ENCODE measurements at regions not wholly inside any gene's neighbourhood (a gene's known extent, or its start where the extent isn't known, plus 50 kb on each side); places are given as distances from the start of the nearest gene placed in this dataset.

- H3K4me1 ChIP-seq (ENCODE audit: insufficient read depth, low read length), result peaks cover 50% of the 10 kb centered on the region
- CTCF ChIA-PET, result no interaction called here
- no peaks in the 10 kb centered on the region for H3K79me2 ChIP-seq (ENCODE audit: low read length)
- H3K4me3 ChIP-seq (ENCODE audit: low read length), result no peak overlapping the region
- no peak overlapping the region for H2AFZ ChIP-seq (ENCODE audit: low read length)
- no peaks in the 10 kb centered on the region for H3K9me2 ChIP-seq (replicated peaks; ENCODE audit: low read length)
- TF ChIP-seq EZH2 (IDR thresholded peaks at IDR 0.05; ENCODE audit: low read length, unreplicated experiment) (no peak), CTCF (conservative IDR thresholded peaks at IDR 0.05; ENCODE audit: low read depth, low read length) (no peak)
- no peaks in the 10 kb centered on the region for H3K9me3 ChIP-seq (ENCODE audit: low read length)
- H3K27ac ChIP-seq (ENCODE audit: low read length), result peak overlapping the region; percentile 88
- H3F3A ChIP-seq (ENCODE audit: low read length, unreplicated experiment), result no peaks in the 10 kb centered on the region
- no TSS peak for BruUV-seq (replicated peaks)
- peak overlapping the region; percentile 61 for H3K9ac ChIP-seq (ENCODE audit: low read length)
- H4K20me1 ChIP-seq (ENCODE audit: low read length), result no peaks in the 10 kb centered on the region
- no peak for ATAC-seq
- intact Hi-C loops (cut with micrococcal nuclease), result loop anchor here (2.0 to 5.0 kb wide), 3 partner anchors 224 to 361 kb away; no protein-coding TSS in a partner anchor
- no peaks in the 10 kb centered on the region for H3K36me3 ChIP-seq (ENCODE audit: low read depth, low read length)
- POLR2A ChIA-PET (ENCODE audit: unreplicated experiment), result no interaction called here
- H3K27me3 ChIP-seq (ENCODE audit: low read length), result no peaks in the 10 kb centered on the region
- H3K4me2 ChIP-seq (ENCODE audit: low read length), result peak overlapping the region; percentile 57; the same call in 1 of the 2 replicates
- no peak for DNase-seq
These were observed 411.8 kb downstream of the MMUT start for GRCh38 chr6:49051281-49051680.

- Histone ChIP-seq H2AFZ (ENCODE audit: low read length) (peak overlapping the region; percentile 52; the same call in 1 of the 2 replicates), H3K4me2 (ENCODE audit: low read length) (peak overlapping the region; percentile 57), H3K36me3 (ENCODE audit: low read depth, low read length) (no peaks in the 10 kb centered on the region), H3K9ac (ENCODE audit: low read length) (peak overlapping the region; percentile 61), H3K27ac (ENCODE audit: low read length) (peak overlapping the region; percentile 88), H3K4me1 (ENCODE audit: insufficient read depth, low read length) (peaks cover 50% of the 10 kb centered on the region), H3K79me2 (ENCODE audit: low read length) (no peaks in the 10 kb centered on the region), H3F3A (ENCODE audit: low read length, unreplicated experiment) (no peaks in the 10 kb centered on the region), H4K20me1 (ENCODE audit: low read length) (no peaks in the 10 kb centered on the region), H3K27me3 (ENCODE audit: low read length) (no peaks in the 10 kb centered on the region), H3K9me2 (replicated peaks; ENCODE audit: low read length) (no peaks in the 10 kb centered on the region), H3K9me3 (ENCODE audit: low read length) (no peaks in the 10 kb centered on the region), H3K4me3 (ENCODE audit: low read length) (no peak overlapping the region)
- BruUV-seq (replicated peaks), result no TSS peak
- CTCF ChIA-PET, result no interaction called here
- intact Hi-C loops (cut with micrococcal nuclease), result loop anchor here (2.0 to 5.0 kb wide), 3 partner anchors 224 to 362 kb away; no protein-coding TSS in a partner anchor
- POLR2A ChIA-PET (ENCODE audit: unreplicated experiment), result no interaction called here
- no peak for TF ChIP-seq EZH2phosphoT487 (IDR thresholded peaks at IDR 0.05; ENCODE audit: borderline replicate concordance, low read length)
- TF ChIP-seq CTCF (conservative IDR thresholded peaks at IDR 0.05; ENCODE audit: low read depth, low read length), result no peak
- no peak for TF ChIP-seq EZH2 (IDR thresholded peaks at IDR 0.05; ENCODE audit: low read length, unreplicated experiment)
- ATAC-seq (peak; percentile 71), DNase-seq (peak; percentile 59)
These were observed 412.5 kb downstream of the MMUT start for GRCh38 chr6:49050584-49050983.

GRCh38 chr6:49038294-49038822 lies 424.7 kb downstream of the MMUT start:
- no peaks in the 10 kb centered on the region for H4K20me1 ChIP-seq (ENCODE audit: low read length)
- no peak overlapping the region for H2AFZ ChIP-seq (ENCODE audit: low read length)
- H3F3A ChIP-seq (ENCODE audit: low read length, unreplicated experiment), result no peaks in the 10 kb centered on the region
- no peak for DNase-seq
- CTCF ChIA-PET, result no interaction called here
- no peaks in the 10 kb centered on the region for H3K9me3 ChIP-seq (ENCODE audit: low read length)
- H3K36me3 ChIP-seq (ENCODE audit: low read depth, low read length), result no peaks in the 10 kb centered on the region
- intact Hi-C loops (cut with micrococcal nuclease), result no loop called here
- BruUV-seq (replicated peaks), result no TSS peak
- POLR2A ChIA-PET (ENCODE audit: unreplicated experiment), result no interaction called here
- no peaks in the 10 kb centered on the region for H3K79me2 ChIP-seq (ENCODE audit: low read length)
- H3K4me2 ChIP-seq (ENCODE audit: low read length), result no peak overlapping the region
- no peak overlapping the region for H3K9ac ChIP-seq (ENCODE audit: low read length)
- H3K4me1 ChIP-seq (ENCODE audit: insufficient read depth, low read length), result no peaks in the 10 kb centered on the region
- H3K4me3 ChIP-seq (ENCODE audit: low read length), result no peak overlapping the region
- TF ChIP-seq CTCF (conservative IDR thresholded peaks at IDR 0.05; ENCODE audit: low read depth, low read length), result no peak
- no peak for TF ChIP-seq EZH2 (IDR thresholded peaks at IDR 0.05; ENCODE audit: low read length, unreplicated experiment)
- TF ChIP-seq EZH2phosphoT487 (IDR thresholded peaks at IDR 0.05; ENCODE audit: borderline replicate concordance, low read length), result no peak
- no peaks in the 10 kb centered on the region for H3K9me2 ChIP-seq (replicated peaks; ENCODE audit: low read length)
- ATAC-seq, result no peak
- H3K27ac ChIP-seq (ENCODE audit: low read length), result no peak overlapping the region
- no peaks in the 10 kb centered on the region for H3K27me3 ChIP-seq (ENCODE audit: low read length)

Data from PC-3 (cell line).